Liver (tissue), 8 donors: ENCODE measurements at regions not wholly inside any gene's neighbourhood (a gene's known extent, or its start where the extent isn't known, plus 50 kb on each side); places are given as distances from the start of the nearest gene placed in this dataset.

ENCODE experiments used
- DNase-seq: peaks from one replicate; pipeline ENCODE4 v3.0.0-alpha.2; 2017; ENCODE audit warnings: low spot score
- H3K27ac ChIP-seq, 2 donors: one replicate each; pipeline ENCODE4 v1.7.0; 2013; ENCODE audit warnings: inconsistent platforms in 2 of 2, low read length in 2 of 2, control low read depth in 1 of 2, low read depth in 1 of 2, mild to moderate bottlenecking in 1 of 2
- H3K27me3 ChIP-seq, 4 donors: one replicate each; pipeline versions ENCODE4 v1.6.1 to v1.7.0; 2013; ENCODE audit warnings: low read length in 3 of 4, inconsistent platforms in 1 of 4, mild to moderate bottlenecking in 1 of 4, moderate library complexity in 1 of 4; ENCODE audit not compliant: control insufficient read depth in 4 of 4, insufficient read depth in 4 of 4
- H3K36me3 ChIP-seq, 4 donors: one replicate each; pipeline versions ENCODE4 v1.6.1 to v1.7.0; 2013; ENCODE audit warnings: low read length in 3 of 4, mild to moderate bottlenecking in 3 of 4, low read depth in 1 of 4, moderate library complexity in 1 of 4; ENCODE audit not compliant: control insufficient read depth in 4 of 4, insufficient read depth in 3 of 4
- H3K4me1 ChIP-seq, 4 donors: one replicate each; pipeline versions ENCODE4 v1.6.1 to v1.7.0; 2013; ENCODE audit warnings: low read length in 3 of 4, mild to moderate bottlenecking in 3 of 4, moderate library complexity in 1 of 4; ENCODE audit not compliant: control insufficient read depth in 4 of 4, insufficient read depth in 4 of 4
- H3K4me3 ChIP-seq, 3 donors: one replicate each; pipeline versions ENCODE4 v1.6.1 to v1.7.0; 2013; ENCODE audit warnings: low read length in 3 of 3, control low read depth in 1 of 3, low read depth in 1 of 3, mild to moderate bottlenecking in 1 of 3
- H3K9ac ChIP-seq, 2 donors: one replicate each; pipeline ENCODE4 v1.7.0; 2013; ENCODE audit warnings: low read length in 2 of 2, mild to moderate bottlenecking in 2 of 2, moderate library complexity in 2 of 2, control low read depth in 1 of 2, low read depth in 1 of 2
- H3K9me3 ChIP-seq, 4 donors: one replicate each; pipeline versions ENCODE4 v1.6.1 to v1.7.0; 2013; ENCODE audit warnings: low read length in 3 of 4; ENCODE audit not compliant: control insufficient read depth in 4 of 4
- ATF3 ChIP-seq: IDR thresholded peaks from 2 replicates; pipeline ENCODE4 v1.6.1; 2016; ENCODE audit warnings: antibody characterized with exemption
- EGR1 ChIP-seq, 2 donors: IDR thresholded peaks; 2 replicates each; pipeline ENCODE4 v1.6.1; 2016 to 2018; ENCODE audit warnings: antibody characterized with exemption in 2 of 2, low read depth in 2 of 2
- FOXA1 ChIP-seq: IDR thresholded peaks from 2 replicates; pipeline ENCODE4 v1.6.1; 2016; ENCODE audit warnings: antibody characterized with exemption
- FOXA2 ChIP-seq: IDR thresholded peaks from 2 replicates; pipeline ENCODE4 v1.6.1; 2016; ENCODE audit warnings: antibody characterized with exemption
- HNF4G ChIP-seq: IDR thresholded peaks from 2 replicates; pipeline ENCODE4 v1.6.1; 2016; ENCODE audit warnings: antibody characterized with exemption
- JUND ChIP-seq, 2 donors: IDR thresholded peaks; 2 replicates each; pipeline ENCODE4 v1.6.1; 2016; ENCODE audit warnings: antibody characterized with exemption in 2 of 2
- MAX ChIP-seq: IDR thresholded peaks from 2 replicates; pipeline ENCODE4 v1.6.1; 2016; ENCODE audit warnings: antibody characterized with exemption
- NR2F2 ChIP-seq: IDR thresholded peaks from 2 replicates; pipeline ENCODE4 v1.6.1; 2016; ENCODE audit warnings: antibody characterized with exemption
- RAD21 ChIP-seq, 2 donors: IDR thresholded peaks; 2 replicates each; pipeline ENCODE4 v1.6.1; 2016; ENCODE audit warnings: antibody characterized with exemption in 2 of 2, mild to moderate bottlenecking in 2 of 2
- RXRA ChIP-seq, 2 donors: IDR thresholded peaks; 2 replicates each; pipeline ENCODE4 v1.6.1; 2017 to 2018; ENCODE audit warnings: antibody characterized with exemption in 2 of 2, mild to moderate bottlenecking in 1 of 2
- SP1 ChIP-seq: IDR thresholded peaks from 2 replicates; pipeline ENCODE4 v1.6.1; 2018; ENCODE audit warnings: antibody characterized with exemption, mild to moderate bottlenecking
- TAF1 ChIP-seq: conservative IDR thresholded peaks from 2 replicates; pipeline ENCODE4 v1.6.1; 2016; ENCODE audit warnings: antibody characterized with exemption, mild to moderate bottlenecking
- YY1 ChIP-seq: IDR thresholded peaks from 2 replicates; pipeline ENCODE4 v1.6.1; 2016; ENCODE audit warnings: antibody characterized with exemption, mild to moderate bottlenecking
- ZBTB33 ChIP-seq: IDR thresholded peaks from 2 replicates; pipeline ENCODE4 v1.6.1; 2016; ENCODE audit warnings: antibody characterized with exemption
- WGBS: extraction: QIAGEN DNeasy Blood & Tissue Kit; methylation state at CpG from one replicate; pipeline ENCODE4 v1.1.7; 2013; 5-methylcytosine and 5-hydroxymethylcytosine counted together
- TF ChIP-seq, protein P1 (sequence below): IDR thresholded peaks from 2 replicates; pipeline ENCODE4 v1.6.1; 2016; ENCODE audit warnings: antibody characterized with exemption, mild to moderate bottlenecking
- TF ChIP-seq, protein P2 (sequence below): fragments of 150-350 bp; IDR thresholded peaks from 2 replicates; pipeline ENCODE4 v1.5.1; 2017; ENCODE audit warnings: improper control_type of control experiment, low read depth, low read length; ENCODE audit not compliant: missing input control
- donor health status: healthy.
- donor health status: healthy.
- donor health status: healthy.
- donor health status: healthy.
- donor health status: healthy.

GRCh38 chr2:183409662-183410061 lies 285.4 kb downstream of the NUP35 start:
- Histone ChIP-seq H3K9ac (no peak overlapping the region), H3K4me3 (no peak overlapping the region), H3K27me3 (peaks cover 0 to 2% (median 0%) of the 10 kb centered on the region in 4 donors), H3K4me1 (no peaks in the 10 kb centered on the region), H3K9me3 (no peaks in the 10 kb centered on the region), H3K27ac (no peak overlapping the region), H3K36me3 (no peaks in the 10 kb centered on the region)
- no peak for TF ChIP-seq FOXA2
- no peak for TF ChIP-seq ATF3
- TF ChIP-seq, protein P1, sequence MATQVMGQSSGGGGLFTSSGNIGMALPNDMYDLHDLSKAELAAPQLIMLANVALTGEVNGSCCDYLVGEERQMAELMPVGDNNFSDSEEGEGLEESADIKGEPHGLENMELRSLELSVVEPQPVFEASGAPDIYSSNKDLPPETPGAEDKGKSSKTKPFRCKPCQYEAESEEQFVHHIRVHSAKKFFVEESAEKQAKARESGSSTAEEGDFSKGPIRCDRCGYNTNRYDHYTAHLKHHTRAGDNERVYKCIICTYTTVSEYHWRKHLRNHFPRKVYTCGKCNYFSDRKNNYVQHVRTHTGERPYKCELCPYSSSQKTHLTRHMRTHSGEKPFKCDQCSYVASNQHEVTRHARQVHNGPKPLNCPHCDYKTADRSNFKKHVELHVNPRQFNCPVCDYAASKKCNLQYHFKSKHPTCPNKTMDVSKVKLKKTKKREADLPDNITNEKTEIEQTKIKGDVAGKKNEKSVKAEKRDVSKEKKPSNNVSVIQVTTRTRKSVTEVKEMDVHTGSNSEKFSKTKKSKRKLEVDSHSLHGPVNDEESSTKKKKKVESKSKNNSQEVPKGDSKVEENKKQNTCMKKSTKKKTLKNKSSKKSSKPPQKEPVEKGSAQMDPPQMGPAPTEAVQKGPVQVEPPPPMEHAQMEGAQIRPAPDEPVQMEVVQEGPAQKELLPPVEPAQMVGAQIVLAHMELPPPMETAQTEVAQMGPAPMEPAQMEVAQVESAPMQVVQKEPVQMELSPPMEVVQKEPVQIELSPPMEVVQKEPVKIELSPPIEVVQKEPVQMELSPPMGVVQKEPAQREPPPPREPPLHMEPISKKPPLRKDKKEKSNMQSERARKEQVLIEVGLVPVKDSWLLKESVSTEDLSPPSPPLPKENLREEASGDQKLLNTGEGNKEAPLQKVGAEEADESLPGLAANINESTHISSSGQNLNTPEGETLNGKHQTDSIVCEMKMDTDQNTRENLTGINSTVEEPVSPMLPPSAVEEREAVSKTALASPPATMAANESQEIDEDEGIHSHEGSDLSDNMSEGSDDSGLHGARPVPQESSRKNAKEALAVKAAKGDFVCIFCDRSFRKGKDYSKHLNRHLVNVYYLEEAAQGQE = no peak
- TF ChIP-seq, protein P2, sequence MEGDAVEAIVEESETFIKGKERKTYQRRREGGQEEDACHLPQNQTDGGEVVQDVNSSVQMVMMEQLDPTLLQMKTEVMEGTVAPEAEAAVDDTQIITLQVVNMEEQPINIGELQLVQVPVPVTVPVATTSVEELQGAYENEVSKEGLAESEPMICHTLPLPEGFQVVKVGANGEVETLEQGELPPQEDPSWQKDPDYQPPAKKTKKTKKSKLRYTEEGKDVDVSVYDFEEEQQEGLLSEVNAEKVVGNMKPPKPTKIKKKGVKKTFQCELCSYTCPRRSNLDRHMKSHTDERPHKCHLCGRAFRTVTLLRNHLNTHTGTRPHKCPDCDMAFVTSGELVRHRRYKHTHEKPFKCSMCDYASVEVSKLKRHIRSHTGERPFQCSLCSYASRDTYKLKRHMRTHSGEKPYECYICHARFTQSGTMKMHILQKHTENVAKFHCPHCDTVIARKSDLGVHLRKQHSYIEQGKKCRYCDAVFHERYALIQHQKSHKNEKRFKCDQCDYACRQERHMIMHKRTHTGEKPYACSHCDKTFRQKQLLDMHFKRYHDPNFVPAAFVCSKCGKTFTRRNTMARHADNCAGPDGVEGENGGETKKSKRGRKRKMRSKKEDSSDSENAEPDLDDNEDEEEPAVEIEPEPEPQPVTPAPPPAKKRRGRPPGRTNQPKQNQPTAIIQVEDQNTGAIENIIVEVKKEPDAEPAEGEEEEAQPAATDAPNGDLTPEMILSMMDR = no peak
- TF ChIP-seq FOXA1 = no peak
- TF ChIP-seq MAX = no peak
- no peak for TF ChIP-seq EGR1 (IDR thresholded peaks at IDR 0.05; ENCODE audit: low read depth in 2 of 2)
- no peak for TF ChIP-seq RAD21 (IDR thresholded peaks at IDR 0.05)
- no peak for TF ChIP-seq NR2F2
- no peak for TF ChIP-seq ZBTB33
- no peak for TF ChIP-seq HNF4G
- TF ChIP-seq RXRA (IDR thresholded peaks at IDR 0.05) = no peak
- no peak for TF ChIP-seq YY1
- TF ChIP-seq JUND (IDR thresholded peaks at IDR 0.05) = no peak
- TF ChIP-seq TAF1 = no peak
- no peak for TF ChIP-seq SP1
- no peak for DNase-seq

GRCh38 chr2:183416753-183417152 lies 292.5 kb downstream of the NUP35 start:
- H3K36me3 ChIP-seq = no peaks in the 10 kb centered on the region
- H3K9me3 ChIP-seq = no peaks in the 10 kb centered on the region
- 55% methylated on average over 4 of the region's 4 CpGs for WGBS
- H3K27me3 ChIP-seq = no peaks in the 10 kb centered on the region
- no peaks in the 10 kb centered on the region for H3K4me1 ChIP-seq
- no peak overlapping the region for H3K4me3 ChIP-seq
- no peak for DNase-seq
- no peak for TF ChIP-seq EGR1 (IDR thresholded peaks at IDR 0.05; ENCODE audit: low read depth in 2 of 2)
- TF ChIP-seq, protein P2 = no peak
- TF ChIP-seq SP1 = no peak
- TF ChIP-seq YY1 = no peak
- TF ChIP-seq, protein P1 = no peak
- no peak for TF ChIP-seq HNF4G
- TF ChIP-seq FOXA1 = no peak
- TF ChIP-seq ATF3 = no peak
- no peak for TF ChIP-seq RXRA (IDR thresholded peaks at IDR 0.05)
- no peak overlapping the region for H3K27ac ChIP-seq
- H3K9ac ChIP-seq = no peak overlapping the region
